ENCODE measurements at regions not wholly inside any gene's neighbourhood (a gene's known extent, or its start where the extent isn't known, plus 50 kb on each side); places are given as distances from the start of the nearest gene placed in this dataset.
A peak's percentile ranks its signal among the peaks of the same experiment; 100 is the strongest.
"Not testable (repeated sequence)": the region's sequence is repeated elsewhere in the genome, so short reads cannot be mapped to it uniquely, and the experiment has no call there.

GRCh38 chr6:169859978-169860703, 108.7 kb downstream of the ERMARD start:
- no peak for DNase-seq (ENCODE audit: low spot score)

DNA sequence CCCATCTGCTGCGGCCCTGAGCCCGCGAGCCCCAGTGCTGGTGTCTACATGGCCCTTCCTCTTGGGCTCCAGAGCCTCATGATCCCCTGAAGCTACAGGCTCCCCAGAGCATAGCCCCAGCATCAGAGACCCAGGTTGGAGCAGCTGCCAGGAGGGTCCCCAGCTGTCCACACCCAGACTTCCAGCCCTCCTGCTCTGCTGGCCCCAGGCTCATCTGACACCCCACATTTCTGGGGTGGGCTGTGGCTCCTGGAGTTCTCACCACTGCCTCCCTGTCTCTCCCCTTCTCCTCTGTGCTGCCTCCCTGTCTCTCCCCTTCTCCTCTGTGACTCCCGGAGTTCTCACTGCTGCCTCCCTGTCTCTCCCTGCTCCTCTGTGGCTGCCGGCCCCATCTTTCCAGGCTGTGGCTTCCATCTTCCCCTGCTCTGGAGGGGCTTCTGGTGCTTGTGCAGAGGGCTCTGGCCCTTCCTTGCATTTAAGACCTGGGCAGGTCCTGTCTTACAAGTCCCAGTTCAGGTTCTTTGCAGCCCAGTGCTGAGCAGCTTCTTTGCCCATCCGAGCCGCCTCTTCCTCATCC, 108.1 kb downstream of the ERMARD start:
- DNase-seq (ENCODE audit: low spot score), result no peak

DNA sequence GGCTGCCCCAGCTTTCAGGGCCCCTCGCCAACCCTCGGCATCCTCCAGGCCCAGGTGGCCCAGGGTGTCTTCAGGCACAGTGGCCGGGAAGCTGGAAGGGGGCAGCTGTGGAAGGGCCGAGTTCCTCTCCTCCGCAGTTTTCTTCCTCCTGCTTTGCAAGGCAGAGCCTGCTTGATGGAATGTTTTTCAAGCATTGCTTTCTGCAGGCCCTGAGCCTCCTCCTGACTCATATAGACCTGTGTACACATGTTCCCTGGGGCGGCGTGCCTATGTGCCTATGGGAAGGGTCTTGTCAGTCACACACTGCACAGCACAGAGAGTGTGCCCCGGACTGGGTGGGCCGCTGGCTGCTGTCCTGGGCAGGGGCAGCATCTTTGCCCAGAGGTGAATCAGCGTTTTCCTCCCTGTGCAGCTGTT, 107.5 kb downstream of the ERMARD start:
- no peak for DNase-seq (ENCODE audit: low spot score)

GRCh38 chr6:169858293-169858934, 107.0 kb downstream of the ERMARD start:
- DNase-seq (ENCODE audit: low spot score), result no peak

GRCh38 chr6:169857343-169858292, 106.2 kb downstream of the ERMARD start:
- DNase-seq (ENCODE audit: low spot score), result no peak

- not testable (repeated sequence) for DNase-seq (ENCODE audit: low spot score)
These were observed 105.3 kb downstream of the ERMARD start for GRCh38 chr6:169856442-169857342.

GRCh38 chr6:169854813-169855212, 103.4 kb downstream of the ERMARD start:
- DNase-seq (ENCODE audit: low spot score), result no peak

- no peak for DNase-seq (ENCODE audit: low spot score)
These were observed 102.8 kb downstream of the ERMARD start for GRCh38 chr6:169854083-169854725.

DNA sequence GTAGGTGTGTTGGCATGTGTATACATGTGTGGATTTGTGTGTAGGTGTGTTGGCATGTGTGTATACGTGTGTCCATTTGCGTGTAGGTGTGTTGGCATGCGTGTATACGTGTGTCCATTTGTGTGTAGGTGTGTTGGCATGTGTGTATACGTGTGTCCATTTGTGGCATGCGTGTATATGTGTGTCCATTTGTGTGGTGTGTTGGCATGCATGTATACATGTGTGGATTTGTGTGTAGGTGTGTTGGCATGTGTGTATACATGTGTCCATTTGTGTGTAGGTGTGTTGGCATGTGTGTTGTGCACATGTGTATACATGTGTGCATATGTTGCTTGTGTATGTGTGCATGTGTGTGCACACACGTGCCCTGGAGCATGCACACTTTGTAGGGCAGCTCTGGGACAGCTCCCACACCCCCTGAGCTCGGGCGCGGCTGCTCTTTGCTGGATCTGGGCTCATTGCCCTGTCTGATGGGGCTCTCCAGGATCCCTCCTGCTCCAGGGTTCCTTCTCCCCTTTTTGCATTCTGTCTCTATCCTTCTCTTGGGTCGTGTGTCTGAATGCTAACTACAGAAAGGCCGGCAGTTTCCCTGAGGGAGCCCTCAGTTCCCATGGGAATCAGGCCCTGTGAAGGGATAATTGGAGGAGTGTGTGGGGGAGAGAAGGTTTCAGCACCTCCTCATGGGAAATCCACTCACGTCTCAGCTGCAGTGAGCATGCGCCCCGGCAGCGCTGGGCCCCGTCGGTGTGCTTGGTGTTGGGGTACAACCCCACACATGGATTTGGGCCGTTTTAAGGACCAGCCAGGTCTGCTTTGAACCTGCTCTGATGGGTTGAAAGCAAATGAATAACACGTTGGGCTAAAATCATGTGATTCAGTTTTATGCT, 102.0 kb downstream of the ERMARD start:
- no peak for DNase-seq (ENCODE audit: low spot score)

GRCh38 chr6:169852504-169853195, 101.2 kb downstream of the ERMARD start:
- DNase-seq (ENCODE audit: low spot score), result no peak

- DNase-seq (ENCODE audit: low spot score), result peak; percentile 68
These were observed 100.5 kb downstream of the ERMARD start for GRCh38 chr6:169851641-169852503.

DNA sequence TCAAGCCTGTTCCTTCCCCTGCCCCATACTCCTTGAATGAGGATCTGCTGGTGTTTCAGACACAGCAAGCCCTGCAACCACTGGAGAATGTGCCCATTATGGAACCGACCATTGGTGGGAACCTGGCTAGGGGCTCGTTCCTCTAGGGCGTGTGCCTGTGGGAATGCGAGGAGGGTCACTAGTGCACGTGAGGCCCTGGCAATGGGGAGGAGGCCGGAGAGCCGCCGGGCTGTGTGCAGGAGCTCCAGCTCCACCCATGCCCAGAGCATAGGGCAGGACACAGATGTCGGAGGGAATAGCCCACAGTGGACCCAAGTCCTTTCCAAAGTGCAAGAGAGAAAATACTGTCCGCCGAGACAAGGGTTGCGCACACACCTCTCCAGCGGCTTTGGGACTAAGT, 99.3 kb downstream of the ERMARD start:
- DNase-seq (ENCODE audit: low spot score), result no peak

DNA sequence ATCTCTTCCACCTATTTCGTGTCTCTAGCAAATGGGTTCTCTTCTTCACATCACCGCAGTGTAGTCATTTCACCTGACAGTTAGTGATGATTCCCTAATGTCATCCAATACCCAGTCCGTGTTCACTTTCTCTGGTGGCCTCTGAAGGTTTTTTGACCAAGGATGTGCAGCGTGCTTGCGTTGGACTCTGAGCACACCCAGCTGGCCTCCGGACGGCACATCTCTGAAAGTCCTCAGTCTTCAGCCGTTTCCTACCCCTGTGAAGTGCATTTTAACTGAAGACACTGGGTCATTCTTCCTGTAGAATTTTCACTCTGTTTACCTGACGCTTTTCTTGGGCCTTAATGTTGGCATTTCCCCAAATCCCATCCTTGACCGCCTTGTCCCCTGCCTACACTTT, 98.7 kb downstream of the ERMARD start:
- DNase-seq (ENCODE audit: low spot score), result no peak

DNA sequence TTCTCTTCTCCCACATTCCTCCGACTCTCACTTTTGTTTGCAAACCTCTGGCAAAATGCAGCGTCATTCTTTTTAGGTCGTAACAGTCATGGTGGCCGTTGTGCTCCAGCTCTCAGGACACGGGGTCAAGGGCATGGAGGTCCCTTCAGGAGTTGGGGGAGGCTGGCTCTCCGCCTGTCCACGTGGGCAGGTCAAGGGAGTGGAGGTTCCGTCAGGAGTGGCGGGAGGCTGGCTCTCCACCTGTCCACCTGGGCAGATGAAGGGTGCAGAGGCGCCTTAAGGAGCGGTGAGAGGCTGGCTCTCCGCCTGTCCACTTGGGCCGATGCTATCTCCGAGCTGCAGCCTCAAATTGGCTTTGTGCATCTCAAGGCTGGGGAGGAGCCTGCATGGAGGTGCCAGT, 98.0 kb downstream of the ERMARD start:
- DNase-seq (ENCODE audit: low spot score), result no peak

DNA sequence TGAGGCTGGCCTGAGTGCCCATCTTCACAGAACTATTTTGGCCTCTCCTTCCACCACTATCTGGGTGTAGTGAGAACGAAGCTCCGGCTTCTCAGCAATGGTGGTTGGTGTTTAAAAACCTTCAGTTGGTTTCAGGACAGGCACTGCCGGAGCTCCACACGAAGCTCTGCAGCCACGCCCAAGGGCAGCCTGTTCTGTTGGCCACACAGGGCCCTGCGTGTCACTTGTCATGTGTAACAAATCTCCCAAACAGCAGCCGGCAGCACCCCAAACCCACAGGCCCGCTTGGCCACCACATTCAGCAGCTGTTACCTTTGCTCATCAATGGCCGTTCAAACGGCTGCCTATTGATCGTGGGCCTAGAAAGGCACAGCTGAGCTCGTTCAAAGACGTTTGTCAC, 97.5 kb downstream of the ERMARD start:
- DNase-seq (ENCODE audit: low spot score), result no peak

- DNase-seq (ENCODE audit: low spot score), result no peak
These were observed 96.5 kb downstream of the ERMARD start for GRCh38 chr6:169847901-169848311.

DNA sequence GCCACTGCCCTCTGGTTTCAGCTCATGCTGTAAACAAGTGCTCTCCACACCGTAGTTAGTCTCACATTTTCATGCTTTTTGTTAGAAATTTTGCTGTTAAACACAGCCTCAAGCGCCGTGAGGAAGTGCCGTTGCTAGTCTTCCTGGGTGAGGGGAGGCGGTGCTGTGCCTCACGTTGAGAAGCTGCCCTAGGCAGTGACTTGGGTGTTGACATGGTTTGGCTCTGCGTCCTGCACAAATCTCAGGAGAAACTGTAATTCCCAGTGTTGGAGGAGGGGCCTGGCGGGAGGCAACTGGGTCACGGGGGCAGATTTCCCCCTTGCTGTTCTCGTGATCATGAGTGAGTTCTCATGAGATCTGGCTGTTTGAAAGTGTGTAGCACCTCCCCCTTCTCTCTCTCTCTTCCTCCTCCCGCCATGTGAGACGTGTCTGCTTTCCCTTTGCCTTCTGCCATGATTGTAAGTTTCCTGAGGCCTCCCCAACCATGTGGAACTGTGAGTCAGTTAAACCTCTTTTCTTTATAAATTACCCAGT, 95.8 kb downstream of the ERMARD start:
- no peak for DNase-seq (ENCODE audit: low spot score)
